Mucosa of descending colon (tissue), 3 donors: ENCODE measurements at regions not wholly inside any gene's neighbourhood (a gene's known extent, or its start where the extent isn't known, plus 50 kb on each side); places are given as distances from the start of the nearest gene placed in this dataset.

Source experiments
- ATAC-seq: fragments of 200-7000 bp; cut with Tn5 transposase; one replicate; pipeline ENCODE4 v1.9.1; 2020; ENCODE audit warnings: mild to moderate bottlenecking, moderate library complexity
- DNase-seq, 3 donors: peaks; one replicate each; pipeline ENCODE4 v3.0.0-alpha.2; 2020
- H3K36me3 ChIP-seq: fragments of 200-600 bp; one replicate; pipeline ENCODE4 v1.8.0; 2021; ENCODE audit warnings: low read depth, mild to moderate bottlenecking
- H3K4me1 ChIP-seq: fragments of 200-600 bp; one replicate; pipeline ENCODE4 v1.8.0; 2021; ENCODE audit warnings: low read depth, mild to moderate bottlenecking
- H3K4me3 ChIP-seq: fragments of 200-600 bp; one replicate; pipeline ENCODE4 v1.8.0; 2021; ENCODE audit warnings: mild to moderate bottlenecking
- H3K9me3 ChIP-seq: fragments of 200-600 bp; one replicate; pipeline ENCODE4 v1.8.0; 2021; ENCODE audit warnings: mild to moderate bottlenecking
- CTCF ChIP-seq: fragments of 200-600 bp; IDR thresholded peaks from one replicate; pipeline ENCODE4 v1.8.0; 2022; ENCODE audit warnings: antibody characterized with exemption, mild to moderate bottlenecking
- intact Hi-C, 2 donors: fragments of 100-400 bp; cut with DNase I in 1 of 2; cut with micrococcal nuclease in 1 of 2; formaldehyde crosslinking; loops; one replicate each; pipeline versions ENCODE4 v1.11.0 to v1.11.1; 2022; cut with DNase I, micrococcal nuclease
- donor health status: DM: no; HTN: no; CAD: no; lungs with moderate emphysema.
- donor health status: DM: no; HTN: no; CAD: no.
- donor health status: DM: no; HTN: yes; CAD: no.

DNA sequence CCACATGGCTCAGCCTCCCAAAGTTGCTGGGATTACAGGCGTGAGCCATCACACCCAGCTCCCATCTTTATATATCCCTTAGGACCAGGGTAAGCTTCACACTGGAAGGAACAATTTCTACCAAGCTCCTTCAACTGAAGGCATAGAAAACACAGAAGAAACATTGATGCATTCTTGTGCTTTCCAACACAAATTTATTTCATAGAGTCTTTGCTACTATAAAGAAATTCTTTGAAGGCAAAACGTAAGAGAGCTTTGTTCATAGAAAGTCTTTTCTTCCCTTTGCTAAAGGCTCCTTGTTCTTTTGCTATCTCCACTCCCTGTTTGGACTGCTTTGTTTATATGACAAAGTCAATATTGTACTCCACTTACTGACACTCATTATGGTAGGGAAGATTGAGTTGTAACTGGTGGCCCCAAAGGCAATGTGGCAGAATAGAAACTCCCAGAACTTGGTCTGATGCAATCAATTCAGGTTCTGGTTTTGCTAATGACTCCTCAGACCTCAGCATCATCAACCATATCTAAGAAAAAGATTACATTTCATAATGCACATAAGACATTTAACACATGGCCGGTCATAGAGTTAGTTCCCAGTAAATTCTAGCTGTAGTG lies 97.4 kb upstream of the CLINT1 start:
- Histone ChIP-seq H3K4me1 (no peaks in the 10 kb centered on the region), H3K9me3 (no peaks in the 10 kb centered on the region), H3K4me3 (no peak overlapping the region), H3K36me3 (no peaks in the 10 kb centered on the region)
- intact Hi-C loops, result no loop called here
- DNase-seq (no peak), ATAC-seq (peak; percentile 82)
- TF ChIP-seq CTCF, result no peak

GRCh38 chr5:157955541-157956172 lies 96.7 kb upstream of the CLINT1 start:
- no peak for ATAC-seq
- intact Hi-C loops, result no loop called here
- Histone ChIP-seq H3K4me1 (no peaks in the 10 kb centered on the region), H3K4me3 (no peak overlapping the region), H3K9me3 (no peaks in the 10 kb centered on the region), H3K36me3 (no peaks in the 10 kb centered on the region)
- DNase-seq, result no peak
- TF ChIP-seq CTCF, result no peak

- intact Hi-C loops, result no loop called here
- H3K4me1 ChIP-seq, result peaks cover 8% of the 10 kb centered on the region
- no peak for ATAC-seq
- no peak for TF ChIP-seq CTCF
- no peaks in the 10 kb centered on the region for H3K9me3 ChIP-seq
- DNase-seq, result no peak
- H3K36me3 ChIP-seq, result no peaks in the 10 kb centered on the region
- no peak overlapping the region for H3K4me3 ChIP-seq
Measured at GRCh38 chr5:157952374-157952685, 93.4 kb upstream of the CLINT1 start.

DNA sequence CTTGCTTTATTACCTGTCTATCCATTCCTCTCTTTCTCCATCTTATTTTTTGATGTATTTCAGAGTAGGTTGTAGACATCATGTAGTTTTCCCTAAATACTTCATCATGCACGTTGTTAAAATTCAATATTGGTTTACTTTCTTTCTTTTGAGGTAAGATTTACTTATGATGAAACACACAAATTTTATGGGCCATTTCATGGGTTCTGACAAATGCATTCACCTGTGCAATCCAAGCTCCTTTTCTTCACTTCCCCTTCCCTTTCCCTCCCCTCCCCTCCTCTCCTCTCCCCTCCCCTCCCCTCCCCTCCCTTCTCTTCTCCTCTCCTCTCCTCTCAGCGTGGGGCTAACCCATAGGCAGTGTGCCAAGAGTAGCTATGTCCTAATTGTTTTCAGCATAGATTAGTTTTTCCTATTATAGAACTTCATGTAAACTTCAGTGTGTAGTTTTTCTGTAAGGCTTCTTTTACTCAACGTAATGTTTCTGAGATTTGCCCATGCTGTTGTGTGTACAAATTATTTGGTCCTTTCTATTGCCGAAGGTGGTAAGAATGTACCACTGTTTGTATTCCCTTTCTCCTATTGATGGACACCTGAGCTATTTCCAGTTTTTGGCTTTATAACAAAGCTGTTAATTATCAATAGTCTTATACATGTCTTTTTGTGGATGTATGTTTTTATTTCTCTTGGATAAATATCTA lies 92.9 kb upstream of the CLINT1 start:
- intact Hi-C loops, result no loop called here
- peaks cover 8% of the 10 kb centered on the region for H3K4me1 ChIP-seq
- no peak for ATAC-seq
- H3K9me3 ChIP-seq, result no peaks in the 10 kb centered on the region
- no peak overlapping the region for H3K4me3 ChIP-seq
- DNase-seq, result no peak
- TF ChIP-seq CTCF, result no peak
- no peaks in the 10 kb centered on the region for H3K36me3 ChIP-seq

DNA sequence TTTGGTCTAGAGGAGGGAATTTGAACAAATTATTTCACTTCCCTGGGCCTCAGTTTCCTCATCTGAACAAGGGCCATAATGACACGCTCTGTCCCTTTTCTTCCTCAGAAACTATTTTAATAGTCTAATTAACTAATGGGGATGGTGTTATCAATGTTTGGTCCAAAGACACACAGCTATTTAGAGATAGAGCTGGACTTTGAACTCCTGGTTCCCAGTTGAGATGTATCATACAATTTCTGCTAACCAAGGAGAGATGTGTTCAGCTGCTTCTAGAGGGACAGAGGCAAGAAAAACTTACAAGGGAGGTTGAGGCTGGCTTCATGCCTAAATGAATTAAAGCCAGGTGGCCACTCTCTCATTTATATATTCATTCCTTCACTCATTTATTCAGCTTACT lies 90.6 kb upstream of the CLINT1 start:
- peaks cover 8% of the 10 kb centered on the region for H3K4me1 ChIP-seq
- H3K9me3 ChIP-seq, result no peaks in the 10 kb centered on the region
- no peak for TF ChIP-seq CTCF
- no peak overlapping the region for H3K4me3 ChIP-seq
- DNase-seq (no peak), ATAC-seq (peak; percentile 37)
- intact Hi-C loops, result no loop called here
- H3K36me3 ChIP-seq, result no peaks in the 10 kb centered on the region
